Liver (tissue), 8 donors: ENCODE measurements at regions not wholly inside any gene's neighbourhood (a gene's known extent, or its start where the extent isn't known, plus 50 kb on each side); places are given as distances from the start of the nearest gene placed in this dataset.
"Not testable (repeated sequence)": the region's sequence is repeated elsewhere in the genome, so short reads cannot be mapped to it uniquely, and the experiment has no call there.

Experiments used
- DNase-seq: peaks from one replicate; pipeline ENCODE4 v3.0.0-alpha.2; 2017; ENCODE audit warnings: low spot score
- H3K27ac ChIP-seq, 2 donors: one replicate each; pipeline ENCODE4 v1.7.0; 2013; ENCODE audit warnings: inconsistent platforms in 2 of 2, low read length in 2 of 2, control low read depth in 1 of 2, low read depth in 1 of 2, mild to moderate bottlenecking in 1 of 2
- H3K27me3 ChIP-seq, 4 donors: one replicate each; pipeline versions ENCODE4 v1.6.1 to v1.7.0; 2013; ENCODE audit warnings: low read length in 3 of 4, inconsistent platforms in 1 of 4, mild to moderate bottlenecking in 1 of 4, moderate library complexity in 1 of 4; ENCODE audit not compliant: control insufficient read depth in 4 of 4, insufficient read depth in 4 of 4
- H3K36me3 ChIP-seq, 4 donors: one replicate each; pipeline versions ENCODE4 v1.6.1 to v1.7.0; 2013; ENCODE audit warnings: low read length in 3 of 4, mild to moderate bottlenecking in 3 of 4, low read depth in 1 of 4, moderate library complexity in 1 of 4; ENCODE audit not compliant: control insufficient read depth in 4 of 4, insufficient read depth in 3 of 4
- H3K4me1 ChIP-seq, 4 donors: one replicate each; pipeline versions ENCODE4 v1.6.1 to v1.7.0; 2013; ENCODE audit warnings: low read length in 3 of 4, mild to moderate bottlenecking in 3 of 4, moderate library complexity in 1 of 4; ENCODE audit not compliant: control insufficient read depth in 4 of 4, insufficient read depth in 4 of 4
- H3K4me3 ChIP-seq, 3 donors: one replicate each; pipeline versions ENCODE4 v1.6.1 to v1.7.0; 2013; ENCODE audit warnings: low read length in 3 of 3, control low read depth in 1 of 3, low read depth in 1 of 3, mild to moderate bottlenecking in 1 of 3
- H3K9ac ChIP-seq, 2 donors: one replicate each; pipeline ENCODE4 v1.7.0; 2013; ENCODE audit warnings: low read length in 2 of 2, mild to moderate bottlenecking in 2 of 2, moderate library complexity in 2 of 2, control low read depth in 1 of 2, low read depth in 1 of 2
- H3K9me3 ChIP-seq, 4 donors: one replicate each; pipeline versions ENCODE4 v1.6.1 to v1.7.0; 2013; ENCODE audit warnings: low read length in 3 of 4; ENCODE audit not compliant: control insufficient read depth in 4 of 4
- EGR1 ChIP-seq, 2 donors: IDR thresholded peaks; 2 replicates each; pipeline ENCODE4 v1.6.1; 2016 to 2018; ENCODE audit warnings: antibody characterized with exemption in 2 of 2, low read depth in 2 of 2
- FOXA1 ChIP-seq: IDR thresholded peaks from 2 replicates; pipeline ENCODE4 v1.6.1; 2016; ENCODE audit warnings: antibody characterized with exemption
- FOXA2 ChIP-seq: IDR thresholded peaks from 2 replicates; pipeline ENCODE4 v1.6.1; 2016; ENCODE audit warnings: antibody characterized with exemption
- GABPA ChIP-seq, 2 donors: IDR thresholded peaks in 1 of 2; conservative IDR thresholded peaks in 1 of 2; 2 replicates each; pipeline ENCODE4 v1.6.1; 2016; ENCODE audit warnings: antibody characterized with exemption in 2 of 2, mild to moderate bottlenecking in 1 of 2, moderate library complexity in 1 of 2
- HNF4G ChIP-seq: IDR thresholded peaks from 2 replicates; pipeline ENCODE4 v1.6.1; 2016; ENCODE audit warnings: antibody characterized with exemption
- JUND ChIP-seq, 2 donors: IDR thresholded peaks; 2 replicates each; pipeline ENCODE4 v1.6.1; 2016; ENCODE audit warnings: antibody characterized with exemption in 2 of 2
- NR2F2 ChIP-seq: IDR thresholded peaks from 2 replicates; pipeline ENCODE4 v1.6.1; 2016; ENCODE audit warnings: antibody characterized with exemption
- RAD21 ChIP-seq, 2 donors: IDR thresholded peaks; 2 replicates each; pipeline ENCODE4 v1.6.1; 2016; ENCODE audit warnings: antibody characterized with exemption in 2 of 2, mild to moderate bottlenecking in 2 of 2
- RXRA ChIP-seq, 2 donors: IDR thresholded peaks; 2 replicates each; pipeline ENCODE4 v1.6.1; 2017 to 2018; ENCODE audit warnings: antibody characterized with exemption in 2 of 2, mild to moderate bottlenecking in 1 of 2
- TAF1 ChIP-seq: conservative IDR thresholded peaks from 2 replicates; pipeline ENCODE4 v1.6.1; 2016; ENCODE audit warnings: antibody characterized with exemption, mild to moderate bottlenecking
- YY1 ChIP-seq: IDR thresholded peaks from 2 replicates; pipeline ENCODE4 v1.6.1; 2016; ENCODE audit warnings: antibody characterized with exemption, mild to moderate bottlenecking
- WGBS: extraction: QIAGEN DNeasy Blood & Tissue Kit; methylation state at CpG from one replicate; pipeline ENCODE4 v1.1.7; 2013; 5-methylcytosine and 5-hydroxymethylcytosine counted together
- TF ChIP-seq, protein P1 (sequence below): IDR thresholded peaks from 2 replicates; pipeline ENCODE4 v1.6.1; 2016; ENCODE audit warnings: antibody characterized with exemption, mild to moderate bottlenecking
- TF ChIP-seq, protein P2 (sequence below): IDR thresholded peaks from 2 replicates; pipeline ENCODE4 v1.6.1; 2016; ENCODE audit warnings: antibody characterized with exemption
- TF ChIP-seq, protein P3 (sequence below): IDR thresholded peaks from 2 replicates; pipeline ENCODE4 v1.6.1; 2016; ENCODE audit warnings: antibody characterized with exemption
- TF ChIP-seq, protein P4 (sequence below): IDR thresholded peaks from 2 replicates; pipeline ENCODE4 v1.6.1; 2016; ENCODE audit warnings: antibody characterized with exemption
- TF ChIP-seq, protein P5 (sequence below): fragments of 150-350 bp; IDR thresholded peaks from 2 replicates; pipeline ENCODE4 v1.5.1; 2017; ENCODE audit warnings: improper control_type of control experiment, low read depth, low read length; ENCODE audit not compliant: missing input control
- donor health status: healthy.
- donor health status: healthy.
- donor health status: healthy.
- donor health status: healthy.
- donor health status: healthy.

DNA sequence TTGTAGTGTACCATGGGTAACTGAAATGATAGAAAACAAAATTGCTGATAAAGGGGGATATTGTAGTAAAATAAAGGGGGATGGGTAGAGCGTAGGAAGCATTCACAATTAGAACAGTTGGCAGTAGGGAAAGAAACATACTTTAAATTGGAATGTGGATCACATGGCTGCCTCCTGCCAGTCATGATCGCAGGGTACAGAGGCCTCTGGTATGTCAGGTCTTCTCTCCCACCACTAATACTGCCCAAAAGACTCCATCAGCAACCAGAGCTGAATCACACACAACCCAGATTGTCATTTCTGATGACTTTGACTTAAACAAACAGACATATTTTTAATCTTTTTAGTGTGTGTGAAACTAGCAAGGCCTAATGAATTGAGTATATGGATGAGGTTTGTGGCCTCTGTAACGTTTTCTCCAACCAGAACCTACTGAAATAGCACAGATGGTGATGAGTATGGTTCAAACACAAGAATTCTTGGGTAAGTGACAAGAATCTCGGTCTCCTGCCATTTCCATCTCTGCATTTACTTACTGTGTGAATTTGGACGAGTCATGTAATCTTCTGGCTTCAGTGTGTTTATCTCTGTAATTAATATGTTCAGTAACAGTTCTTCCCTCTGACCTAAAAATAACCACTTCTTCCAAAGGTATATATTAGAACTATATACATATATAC lies 112.6 kb downstream of the USP22 start:
- TF ChIP-seq YY1 (no peak), JUND (IDR thresholded peaks at IDR 0.05) (no peak), FOXA2 (no peak), TAF1 (no peak), FOXA1 (no peak), NR2F2 (no peak), GABPA (IDR thresholded peaks at IDR 0.05 in 1 of 2, conservative IDR thresholded peaks at IDR 0.05 in 1 of 2) (no peak), RAD21 (IDR thresholded peaks at IDR 0.05) (no peak), HNF4G (no peak), EGR1 (IDR thresholded peaks at IDR 0.05; ENCODE audit: low read depth in 2 of 2) (no peak), RXRA (IDR thresholded peaks at IDR 0.05) (no peak)
- TF ChIP-seq, protein P1, sequence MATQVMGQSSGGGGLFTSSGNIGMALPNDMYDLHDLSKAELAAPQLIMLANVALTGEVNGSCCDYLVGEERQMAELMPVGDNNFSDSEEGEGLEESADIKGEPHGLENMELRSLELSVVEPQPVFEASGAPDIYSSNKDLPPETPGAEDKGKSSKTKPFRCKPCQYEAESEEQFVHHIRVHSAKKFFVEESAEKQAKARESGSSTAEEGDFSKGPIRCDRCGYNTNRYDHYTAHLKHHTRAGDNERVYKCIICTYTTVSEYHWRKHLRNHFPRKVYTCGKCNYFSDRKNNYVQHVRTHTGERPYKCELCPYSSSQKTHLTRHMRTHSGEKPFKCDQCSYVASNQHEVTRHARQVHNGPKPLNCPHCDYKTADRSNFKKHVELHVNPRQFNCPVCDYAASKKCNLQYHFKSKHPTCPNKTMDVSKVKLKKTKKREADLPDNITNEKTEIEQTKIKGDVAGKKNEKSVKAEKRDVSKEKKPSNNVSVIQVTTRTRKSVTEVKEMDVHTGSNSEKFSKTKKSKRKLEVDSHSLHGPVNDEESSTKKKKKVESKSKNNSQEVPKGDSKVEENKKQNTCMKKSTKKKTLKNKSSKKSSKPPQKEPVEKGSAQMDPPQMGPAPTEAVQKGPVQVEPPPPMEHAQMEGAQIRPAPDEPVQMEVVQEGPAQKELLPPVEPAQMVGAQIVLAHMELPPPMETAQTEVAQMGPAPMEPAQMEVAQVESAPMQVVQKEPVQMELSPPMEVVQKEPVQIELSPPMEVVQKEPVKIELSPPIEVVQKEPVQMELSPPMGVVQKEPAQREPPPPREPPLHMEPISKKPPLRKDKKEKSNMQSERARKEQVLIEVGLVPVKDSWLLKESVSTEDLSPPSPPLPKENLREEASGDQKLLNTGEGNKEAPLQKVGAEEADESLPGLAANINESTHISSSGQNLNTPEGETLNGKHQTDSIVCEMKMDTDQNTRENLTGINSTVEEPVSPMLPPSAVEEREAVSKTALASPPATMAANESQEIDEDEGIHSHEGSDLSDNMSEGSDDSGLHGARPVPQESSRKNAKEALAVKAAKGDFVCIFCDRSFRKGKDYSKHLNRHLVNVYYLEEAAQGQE, result no peak
- TF ChIP-seq, protein P2, sequence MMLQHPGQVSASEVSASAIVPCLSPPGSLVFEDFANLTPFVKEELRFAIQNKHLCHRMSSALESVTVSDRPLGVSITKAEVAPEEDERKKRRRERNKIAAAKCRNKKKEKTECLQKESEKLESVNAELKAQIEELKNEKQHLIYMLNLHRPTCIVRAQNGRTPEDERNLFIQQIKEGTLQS, result no peak
- TF ChIP-seq, protein P3, sequence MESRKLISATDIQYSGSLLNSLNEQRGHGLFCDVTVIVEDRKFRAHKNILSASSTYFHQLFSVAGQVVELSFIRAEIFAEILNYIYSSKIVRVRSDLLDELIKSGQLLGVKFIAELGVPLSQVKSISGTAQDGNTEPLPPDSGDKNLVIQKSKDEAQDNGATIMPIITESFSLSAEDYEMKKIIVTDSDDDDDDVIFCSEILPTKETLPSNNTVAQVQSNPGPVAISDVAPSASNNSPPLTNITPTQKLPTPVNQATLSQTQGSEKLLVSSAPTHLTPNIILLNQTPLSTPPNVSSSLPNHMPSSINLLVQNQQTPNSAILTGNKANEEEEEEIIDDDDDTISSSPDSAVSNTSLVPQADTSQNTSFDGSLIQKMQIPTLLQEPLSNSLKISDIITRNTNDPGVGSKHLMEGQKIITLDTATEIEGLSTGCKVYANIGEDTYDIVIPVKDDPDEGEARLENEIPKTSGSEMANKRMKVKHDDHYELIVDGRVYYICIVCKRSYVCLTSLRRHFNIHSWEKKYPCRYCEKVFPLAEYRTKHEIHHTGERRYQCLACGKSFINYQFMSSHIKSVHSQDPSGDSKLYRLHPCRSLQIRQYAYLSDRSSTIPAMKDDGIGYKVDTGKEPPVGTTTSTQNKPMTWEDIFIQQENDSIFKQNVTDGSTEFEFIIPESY, result no peak
- TF ChIP-seq, protein P4, sequence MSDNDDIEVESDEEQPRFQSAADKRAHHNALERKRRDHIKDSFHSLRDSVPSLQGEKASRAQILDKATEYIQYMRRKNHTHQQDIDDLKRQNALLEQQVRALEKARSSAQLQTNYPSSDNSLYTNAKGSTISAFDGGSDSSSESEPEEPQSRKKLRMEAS, result no peak
- TF ChIP-seq, protein P5, sequence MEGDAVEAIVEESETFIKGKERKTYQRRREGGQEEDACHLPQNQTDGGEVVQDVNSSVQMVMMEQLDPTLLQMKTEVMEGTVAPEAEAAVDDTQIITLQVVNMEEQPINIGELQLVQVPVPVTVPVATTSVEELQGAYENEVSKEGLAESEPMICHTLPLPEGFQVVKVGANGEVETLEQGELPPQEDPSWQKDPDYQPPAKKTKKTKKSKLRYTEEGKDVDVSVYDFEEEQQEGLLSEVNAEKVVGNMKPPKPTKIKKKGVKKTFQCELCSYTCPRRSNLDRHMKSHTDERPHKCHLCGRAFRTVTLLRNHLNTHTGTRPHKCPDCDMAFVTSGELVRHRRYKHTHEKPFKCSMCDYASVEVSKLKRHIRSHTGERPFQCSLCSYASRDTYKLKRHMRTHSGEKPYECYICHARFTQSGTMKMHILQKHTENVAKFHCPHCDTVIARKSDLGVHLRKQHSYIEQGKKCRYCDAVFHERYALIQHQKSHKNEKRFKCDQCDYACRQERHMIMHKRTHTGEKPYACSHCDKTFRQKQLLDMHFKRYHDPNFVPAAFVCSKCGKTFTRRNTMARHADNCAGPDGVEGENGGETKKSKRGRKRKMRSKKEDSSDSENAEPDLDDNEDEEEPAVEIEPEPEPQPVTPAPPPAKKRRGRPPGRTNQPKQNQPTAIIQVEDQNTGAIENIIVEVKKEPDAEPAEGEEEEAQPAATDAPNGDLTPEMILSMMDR, result no peak
- H3K4me1 ChIP-seq, result no peaks in the 10 kb centered on the region
- no peak overlapping the region for H3K27ac ChIP-seq
- no peaks in the 10 kb centered on the region for H3K36me3 ChIP-seq
- H3K4me3 ChIP-seq, result no peak overlapping the region
- H3K9ac ChIP-seq, result no peak overlapping the region
- H3K9me3 ChIP-seq, result no peaks in the 10 kb centered on the region
- 79% methylated on average over 5 of the region's 5 CpGs for WGBS
- no peak for DNase-seq
- peaks cover 0 to 4% (median 0%) of the 10 kb centered on the region in 4 donors for H3K27me3 ChIP-seq

DNA sequence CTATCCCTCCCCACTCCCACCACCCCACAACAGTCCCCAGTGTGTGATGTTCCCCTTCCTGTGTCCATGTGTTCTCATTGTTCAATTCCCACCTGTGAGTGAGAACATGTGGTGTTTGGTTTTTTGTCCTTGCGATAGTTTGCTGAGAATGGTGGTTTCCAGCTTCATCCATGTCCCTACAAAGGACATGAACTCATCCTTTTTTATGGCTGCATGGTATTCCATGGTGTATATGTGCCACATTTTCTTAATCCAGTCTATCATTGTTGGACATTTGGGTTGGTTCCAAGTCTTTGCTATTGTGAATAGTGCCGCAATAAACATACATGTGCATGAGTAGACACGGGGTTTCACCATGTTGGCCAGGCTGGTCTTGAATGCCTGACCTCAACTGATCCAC lies 109.8 kb downstream of the USP22 start:
- H3K27ac ChIP-seq, H3K4me3 ChIP-seq, H3K9me3 ChIP-seq, H3K36me3 ChIP-seq, H3K27me3 ChIP-seq, DNase-seq, H3K4me1 ChIP-seq, H3K9ac ChIP-seq: not testable (repeated sequence)
- 95% methylated on average over 3 of the region's 3 CpGs for WGBS
